Activated CD4-positive, alpha-beta T cell treated with anti-CD3 and anti-CD28 coated beads for 24 hours (primary cell): ENCODE measurements at regions not wholly inside any gene's neighbourhood (a gene's known extent, or its start where the extent isn't known, plus 50 kb on each side); places are given as distances from the start of the nearest gene placed in this dataset.

Experiments
- DNase-seq, 2 donors: peaks; one replicate each; pipeline ENCODE4 v3.0.0-alpha.2; 2020; ENCODE audit warnings: low read depth in 2 of 2

DNA sequence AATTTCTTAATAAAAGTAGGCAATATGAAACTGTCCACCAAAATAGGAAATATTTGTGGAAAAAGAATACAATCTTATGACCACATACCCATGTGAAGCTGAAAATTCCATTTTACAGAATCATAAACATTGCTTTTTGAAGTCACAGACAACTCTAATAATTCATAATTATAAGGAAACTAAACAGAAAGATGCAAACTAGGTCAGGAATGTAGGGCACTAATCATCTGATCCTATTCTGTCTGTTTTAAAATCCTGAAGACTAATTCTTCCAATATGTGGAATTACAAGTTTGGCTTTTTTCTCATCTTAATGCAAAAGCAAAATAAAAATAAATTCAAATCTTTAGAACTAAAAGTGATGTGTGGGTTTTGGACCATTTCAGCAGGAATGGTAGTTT, 528.6 kb downstream of the LTN1 start:
- no peak for DNase-seq

DNA sequence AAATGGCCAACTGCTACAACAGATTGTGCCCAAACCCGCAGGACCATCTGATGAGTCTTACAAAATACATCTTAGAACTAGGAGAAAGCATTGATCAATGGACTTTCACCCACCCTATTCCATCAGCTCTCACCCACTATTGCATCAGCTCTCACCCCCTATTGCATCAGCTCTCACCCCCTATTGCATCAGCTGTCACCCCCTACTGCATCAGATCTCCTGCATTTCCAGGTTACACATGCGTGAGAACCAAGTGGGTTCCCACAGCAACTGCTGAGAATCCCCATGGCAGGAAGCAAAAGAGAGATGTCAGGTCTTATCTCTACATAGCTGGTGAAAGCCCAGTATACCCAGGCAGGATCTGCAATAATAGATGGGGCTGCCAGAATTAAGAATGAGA, 533.5 kb downstream of the LTN1 start:
- no peak for DNase-seq

DNA sequence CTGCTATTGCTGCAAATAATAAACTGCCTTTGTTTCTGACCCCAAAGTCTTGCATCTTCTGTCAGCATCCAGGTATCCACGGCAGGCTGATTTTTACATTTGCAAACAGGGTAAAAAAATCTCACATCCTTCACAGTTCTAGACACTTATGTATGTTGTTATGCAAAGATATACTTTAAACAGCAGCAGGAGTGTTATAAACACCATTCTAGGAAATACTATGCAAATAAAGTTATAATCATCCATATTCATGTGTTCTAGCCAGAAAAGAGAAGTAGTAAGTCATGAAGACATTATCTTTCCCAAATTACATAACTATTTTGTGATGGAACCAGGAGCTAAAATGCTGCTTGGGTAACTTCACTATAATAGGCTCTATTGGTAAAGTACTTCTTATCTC, 534.2 kb downstream of the LTN1 start:
- DNase-seq, result no peak

DNA sequence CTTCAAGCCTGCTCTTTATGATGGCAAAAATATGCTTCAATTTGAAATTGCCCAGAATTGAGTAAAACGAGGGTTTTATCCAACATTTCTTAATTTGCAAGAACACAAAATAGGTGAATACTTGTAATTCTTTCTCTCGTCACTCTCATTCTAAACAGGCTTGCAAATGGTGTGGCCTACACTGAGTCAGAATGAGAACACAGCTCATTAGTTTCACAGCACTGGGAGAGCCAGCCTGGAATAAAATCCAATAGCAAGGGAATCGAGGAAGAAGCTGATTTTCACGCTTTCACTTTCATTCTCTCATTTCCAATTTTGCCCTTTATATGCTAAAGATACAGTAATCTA, 537.5 kb downstream of the LTN1 start:
- DNase-seq, result no peak

DNA sequence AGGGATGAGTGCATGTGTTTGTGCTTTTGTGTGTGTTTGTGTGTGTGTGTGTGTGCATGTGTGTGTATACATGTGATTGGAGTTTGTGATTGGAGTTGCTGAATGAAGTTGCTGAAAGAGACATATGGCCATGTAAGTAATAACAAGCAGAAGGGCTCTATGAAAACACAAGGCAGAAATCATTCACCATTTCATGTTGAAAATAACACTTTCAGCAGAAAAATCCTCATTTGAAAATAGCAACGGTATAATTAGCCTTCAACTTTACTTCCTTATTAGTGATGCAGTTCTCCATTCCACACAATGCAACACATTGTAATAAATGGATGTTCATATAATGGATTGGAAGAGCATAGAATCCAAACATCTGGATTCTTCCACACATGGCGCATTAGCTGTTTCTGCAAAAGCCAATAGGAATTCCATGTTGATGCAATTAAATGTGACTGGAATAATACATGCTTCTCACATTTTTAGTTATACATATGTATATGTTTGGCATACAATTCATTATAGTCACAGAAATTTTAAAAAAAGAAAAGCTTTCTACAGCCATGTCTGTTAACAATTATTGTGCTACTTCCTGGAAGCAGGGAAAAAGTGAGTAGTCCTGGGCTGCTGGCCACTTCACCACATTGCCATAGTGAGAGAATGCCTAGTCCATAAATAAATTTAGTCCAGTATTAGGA, 538.0 kb downstream of the LTN1 start:
- DNase-seq, result no peak

DNA sequence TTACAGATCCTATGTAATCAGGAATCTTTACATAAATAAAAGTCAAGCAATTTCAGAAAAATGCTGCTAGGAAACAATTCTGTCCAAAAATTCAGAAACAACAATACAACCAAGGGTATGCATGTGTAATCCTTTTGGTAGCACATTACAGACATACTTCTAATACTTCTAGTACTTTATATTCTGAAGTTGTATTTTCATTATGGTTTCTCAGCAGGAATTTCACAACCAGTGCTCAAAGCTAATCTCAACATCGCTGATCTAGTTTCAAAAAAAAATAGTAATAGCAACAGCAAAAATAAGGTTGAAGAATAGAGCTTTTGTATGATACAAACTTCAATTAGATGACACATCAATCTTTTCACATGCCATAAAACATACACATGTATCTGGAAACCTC, 545.2 kb downstream of the LTN1 start:
- no peak for DNase-seq

DNA sequence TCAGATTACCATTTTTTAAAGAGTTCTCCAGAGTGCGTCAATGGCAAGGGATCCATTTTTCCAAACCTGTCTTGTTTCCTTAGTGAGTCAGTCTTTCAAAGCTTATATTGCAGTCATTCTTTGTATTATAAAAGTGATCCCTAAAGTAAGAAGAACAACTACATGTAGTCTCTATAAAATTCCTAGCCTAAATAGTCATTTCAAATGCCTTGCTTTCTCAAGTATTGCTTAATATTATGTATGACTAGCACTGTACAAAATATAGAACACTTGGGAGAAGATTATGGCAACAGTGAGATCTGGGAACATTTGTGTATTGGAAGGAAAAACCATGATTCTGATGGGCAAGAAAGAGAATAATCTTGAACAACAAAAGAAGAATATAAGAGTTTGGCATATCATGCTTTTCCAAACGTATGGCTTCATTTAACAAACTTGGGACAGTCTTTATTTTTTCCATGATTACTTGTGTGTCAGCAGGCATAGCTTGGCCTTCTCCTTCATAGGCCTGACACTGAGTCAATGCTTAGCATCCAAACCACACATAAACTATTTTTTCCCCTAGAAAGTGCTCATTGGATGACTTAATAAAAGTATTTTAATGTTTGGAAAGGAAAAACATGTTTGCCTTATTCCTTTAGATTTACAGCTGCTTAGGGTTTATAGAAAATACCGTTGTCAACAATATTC, 547.4 kb downstream of the LTN1 start:
- no peak for DNase-seq

DNA sequence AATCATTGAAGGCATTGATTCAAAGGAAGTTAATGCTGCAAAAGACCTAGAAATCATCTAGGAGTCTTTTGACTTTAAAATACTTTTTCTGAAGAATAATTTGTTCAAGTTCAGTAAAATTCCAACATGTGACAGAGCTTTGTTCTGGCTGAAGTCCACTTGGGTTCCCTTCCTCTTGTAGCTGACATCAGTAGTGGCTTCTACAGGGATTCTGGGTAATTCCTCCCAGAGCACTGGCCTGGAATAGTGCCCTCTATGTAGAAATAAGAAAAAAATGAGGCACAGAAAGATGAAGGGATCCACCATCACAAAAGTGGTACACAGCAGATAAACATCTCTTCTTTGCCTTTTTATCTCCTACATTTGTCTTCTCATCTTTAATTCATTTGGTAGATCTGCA, 548.1 kb downstream of the LTN1 start:
- DNase-seq, result no peak

DNA sequence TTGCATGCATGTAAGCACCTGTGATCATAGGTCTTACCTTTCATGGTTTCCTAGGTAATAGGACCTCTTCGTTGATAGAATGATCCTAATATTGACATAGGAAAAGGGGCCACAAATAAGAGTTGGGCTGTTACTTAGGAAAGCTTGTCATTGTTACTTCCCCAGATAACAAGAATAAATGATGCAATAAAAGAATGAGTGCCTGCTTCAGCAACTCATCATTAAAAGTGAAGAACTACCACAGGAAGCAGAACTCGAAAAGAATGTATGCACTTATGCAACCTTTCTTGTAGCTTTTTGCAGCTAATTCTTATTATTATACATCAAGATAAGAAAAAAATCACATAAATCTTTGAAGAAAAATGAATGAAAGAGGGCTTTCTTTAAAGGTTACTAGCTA, 548.6 kb downstream of the LTN1 start:
- no peak for DNase-seq

DNA sequence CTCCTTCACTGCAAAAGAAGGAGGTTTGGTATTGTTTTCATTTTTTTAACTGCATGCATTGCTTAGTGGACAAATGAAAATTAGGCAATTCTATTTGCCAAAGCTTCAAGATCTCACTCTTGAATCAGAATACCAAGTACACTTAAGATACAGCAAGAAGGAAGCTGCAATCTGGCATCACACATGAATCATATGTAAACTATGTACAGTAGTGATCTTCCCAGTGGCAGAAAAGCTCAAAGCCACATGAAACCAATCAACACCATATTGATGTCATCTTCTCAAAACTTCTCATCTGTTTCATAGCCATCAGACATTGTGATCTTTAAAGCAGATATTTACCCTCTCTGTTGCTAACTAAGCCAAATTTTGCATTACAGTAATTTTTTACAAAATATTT, 550.1 kb downstream of the LTN1 start:
- DNase-seq, result no peak

DNA sequence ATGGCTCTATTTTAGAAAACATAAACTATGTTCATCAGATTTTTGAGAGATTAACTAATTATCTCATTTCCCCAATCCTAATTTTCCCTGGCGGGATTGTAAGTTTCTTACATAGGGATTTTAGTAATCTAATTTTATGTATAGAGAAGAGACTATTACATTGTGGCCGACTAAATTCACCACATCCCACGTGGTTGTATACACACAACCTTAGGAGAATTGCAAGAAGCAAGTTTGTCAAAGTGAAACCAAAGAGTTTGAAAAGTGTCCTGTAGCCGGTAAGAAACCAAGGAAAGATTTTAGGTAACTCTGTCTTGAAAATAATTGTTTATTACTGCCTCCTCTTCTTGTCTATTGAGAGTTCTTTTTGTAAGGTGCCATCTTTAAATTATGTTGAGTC, 550.6 kb downstream of the LTN1 start:
- DNase-seq, result no peak

DNA sequence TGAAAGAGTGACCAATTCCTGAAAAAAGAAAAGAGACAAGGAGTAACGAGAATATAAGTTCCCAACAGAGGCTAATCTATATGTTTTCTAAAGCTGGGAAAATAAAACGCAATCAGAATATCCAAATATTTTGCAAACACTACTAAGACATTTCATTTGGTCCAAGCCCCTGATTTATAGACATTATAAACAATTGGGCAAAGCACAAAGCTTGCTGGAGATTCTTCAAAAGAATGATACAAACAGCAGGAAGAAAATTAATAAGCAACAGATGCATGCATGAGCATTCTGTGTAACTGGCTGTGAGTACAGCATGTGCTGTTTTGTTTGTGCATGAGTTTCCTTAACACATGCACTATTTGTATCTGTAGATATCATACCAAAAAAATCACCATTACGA, 552.9 kb downstream of the LTN1 start:
- DNase-seq, result no peak

DNA sequence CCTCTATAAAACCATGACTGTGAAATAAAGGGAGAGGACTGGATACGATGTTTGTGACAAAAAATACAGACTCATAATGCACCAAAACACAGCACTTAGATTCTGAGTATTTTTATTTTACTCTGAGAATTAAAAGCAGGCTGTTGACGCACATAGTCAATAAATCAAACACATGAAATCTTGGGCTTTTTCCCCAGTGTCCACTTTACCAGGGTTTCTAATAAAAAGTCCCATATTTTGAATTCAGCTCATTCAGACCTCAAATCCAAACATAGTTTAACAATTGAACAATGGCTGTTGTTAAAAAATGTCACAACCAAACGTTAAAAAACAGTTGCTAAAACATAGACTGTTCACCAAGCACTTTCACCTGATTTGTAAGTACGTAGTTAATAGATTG, 553.4 kb downstream of the LTN1 start:
- no peak for DNase-seq

DNA sequence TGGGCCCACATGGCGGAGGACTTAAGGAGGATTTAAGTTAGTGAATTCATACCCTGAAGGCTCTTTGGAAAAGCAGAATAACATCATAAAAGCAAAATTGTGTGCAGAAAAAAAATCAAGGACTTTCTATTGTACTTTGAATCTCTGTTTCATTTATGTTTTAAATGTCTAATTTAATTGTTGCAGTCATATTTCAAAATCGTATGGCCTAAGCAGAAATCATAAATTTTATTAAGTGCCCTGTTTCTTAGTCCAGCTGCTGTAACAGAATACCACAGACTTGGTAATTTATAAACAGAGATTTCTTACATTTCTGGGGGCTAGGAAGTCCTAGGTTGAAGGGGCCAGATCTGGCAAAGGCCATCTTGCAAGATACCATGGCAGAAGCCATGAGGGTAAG, 555.6 kb downstream of the LTN1 start:
- DNase-seq, result no peak

DNA sequence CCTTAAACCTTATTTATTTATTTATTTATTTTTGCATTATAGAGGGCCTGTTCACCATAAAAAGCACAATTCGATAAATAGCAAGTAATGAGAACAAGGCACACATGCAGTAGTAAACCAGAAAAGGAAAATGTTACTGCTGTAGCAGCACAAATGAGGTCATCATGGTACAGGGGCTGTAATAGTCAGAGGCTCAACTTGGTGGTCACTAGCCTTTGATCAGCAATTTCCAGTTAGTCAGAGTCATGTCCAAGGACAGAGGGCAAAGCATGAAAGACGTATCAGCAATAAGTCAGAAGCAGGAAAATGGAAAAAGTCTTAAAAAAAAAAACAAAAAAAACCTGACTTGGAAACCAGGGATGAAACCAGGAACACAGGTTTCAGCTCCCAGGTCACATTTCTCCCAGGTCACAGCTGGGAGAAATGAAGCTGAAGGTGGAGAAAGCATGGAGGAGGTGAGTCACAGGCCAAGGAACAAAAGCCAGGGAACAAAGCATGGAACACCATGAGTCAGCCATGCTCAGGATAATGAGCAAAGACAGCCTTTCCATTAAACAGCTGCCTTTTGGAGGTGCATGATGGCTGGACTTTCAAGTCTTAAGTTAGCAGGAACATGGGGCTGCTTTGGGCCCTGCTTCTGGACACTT, 556.3 kb downstream of the LTN1 start:
- no peak for DNase-seq

DNA sequence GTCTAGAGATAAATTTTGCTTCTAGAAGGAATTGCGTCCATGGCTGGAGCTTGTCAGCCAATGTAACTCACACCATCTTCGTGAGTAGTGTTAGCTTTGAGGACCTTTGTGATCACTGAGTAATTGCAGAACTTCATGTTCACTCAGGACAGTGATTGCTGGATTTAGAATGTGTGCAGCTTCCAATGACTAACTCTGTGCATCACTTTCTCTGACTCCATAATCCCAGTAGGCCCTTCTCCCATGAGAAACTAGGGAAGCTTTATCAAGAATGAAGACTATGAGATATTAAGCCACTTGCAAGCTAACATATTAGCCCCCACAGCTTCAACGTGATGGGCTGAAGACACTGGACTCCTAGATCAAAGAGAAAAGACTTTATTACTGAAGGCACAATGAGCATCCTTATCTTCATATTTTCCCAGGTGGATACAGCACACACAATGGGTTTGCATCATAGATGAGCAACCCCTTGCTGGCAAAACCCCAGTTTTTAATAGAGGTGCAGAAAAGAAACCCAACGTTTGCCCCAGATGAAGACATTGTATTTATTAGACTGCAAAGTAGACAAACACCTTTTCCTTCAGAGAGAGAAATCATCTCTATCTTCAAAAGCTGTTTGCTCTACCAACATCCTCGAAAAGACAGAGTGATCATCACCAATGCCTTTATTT, 561.0 kb downstream of the LTN1 start:
- no peak for DNase-seq

DNA sequence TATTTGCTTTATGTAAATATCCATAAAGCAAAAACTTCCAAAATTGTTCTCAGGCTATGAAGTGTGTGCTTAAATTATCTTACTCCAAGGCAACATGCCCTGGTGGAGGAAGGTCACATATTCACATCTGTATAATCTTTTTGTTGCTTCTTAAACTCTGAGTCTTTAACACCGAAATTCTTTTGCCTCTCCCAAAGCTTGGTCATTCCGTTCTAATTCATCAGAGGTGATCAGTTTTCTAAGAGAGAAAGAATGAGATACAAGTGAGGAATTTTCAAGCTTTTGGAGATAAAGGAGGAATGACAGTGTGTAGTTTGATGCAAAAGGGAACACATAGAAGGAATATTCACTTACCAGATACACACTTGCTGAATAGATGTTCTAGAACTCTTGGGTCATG, 561.7 kb downstream of the LTN1 start:
- DNase-seq, result no peak

DNA sequence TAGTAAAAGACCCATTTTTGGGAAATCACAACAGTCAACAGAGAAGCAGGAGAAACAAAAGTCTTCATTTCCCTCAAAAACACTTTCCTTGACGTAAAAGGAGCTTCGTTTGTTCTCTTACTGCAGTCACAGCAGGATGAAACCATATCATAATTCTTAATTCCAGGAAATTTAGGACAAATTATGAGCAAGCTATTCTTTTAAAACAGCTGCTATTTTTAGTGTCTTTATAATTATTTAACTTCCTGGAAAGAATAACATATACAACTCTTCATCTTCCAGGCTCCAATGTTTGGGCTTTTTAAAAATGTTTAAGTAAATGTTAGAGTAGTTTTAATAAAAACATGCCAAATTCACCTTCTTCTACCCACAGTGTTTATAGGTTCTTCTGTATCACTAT, 563.5 kb downstream of the LTN1 start:
- no peak for DNase-seq

DNA sequence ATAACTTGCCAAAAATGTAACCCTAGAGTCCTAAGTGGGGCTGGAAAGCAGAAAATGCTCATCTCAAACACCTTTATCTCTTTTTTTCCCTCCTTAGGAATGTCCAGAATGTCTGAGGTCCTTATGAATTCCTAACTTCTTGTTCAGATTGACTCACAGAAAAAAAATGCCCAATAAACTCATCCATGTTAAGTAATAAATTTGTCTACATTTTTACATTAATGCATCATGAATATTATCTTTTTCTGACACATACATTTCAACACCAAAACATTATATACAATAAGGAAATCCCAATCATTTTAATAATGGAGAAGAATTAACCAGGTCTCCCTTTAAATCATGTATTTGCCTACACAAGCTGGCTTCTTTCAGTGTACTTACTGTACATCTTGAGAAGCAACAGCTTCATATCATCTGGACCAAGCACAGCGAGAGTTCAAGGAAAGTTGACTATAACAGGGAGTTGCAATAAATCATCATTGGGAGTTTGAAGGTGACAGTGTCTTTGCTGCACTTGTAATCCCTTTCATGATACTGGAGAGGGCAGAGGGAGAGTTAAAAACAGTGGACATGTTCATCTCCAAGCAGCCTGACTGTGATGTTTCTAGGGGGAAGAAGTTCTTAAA, 565.2 kb downstream of the LTN1 start:
- no peak for DNase-seq

DNA sequence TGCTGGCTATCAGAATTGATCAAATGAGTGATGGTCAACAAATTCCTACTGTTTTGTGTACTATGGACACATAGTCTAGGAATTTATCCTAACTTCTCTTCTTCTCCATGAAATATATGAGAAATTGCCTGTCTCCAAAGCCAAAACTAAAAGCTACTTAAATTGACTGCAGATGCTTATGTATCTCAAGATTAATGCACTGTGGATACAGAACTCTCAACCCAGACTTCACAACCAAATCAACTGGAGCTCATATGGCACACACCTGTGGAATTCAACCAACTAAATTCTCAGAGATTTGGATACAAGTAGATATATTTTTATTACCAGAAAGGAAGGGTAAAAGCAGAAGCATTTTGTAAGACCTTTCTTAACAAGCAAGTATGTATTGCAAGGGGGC, 566.1 kb downstream of the LTN1 start:
- no peak for DNase-seq

DNA sequence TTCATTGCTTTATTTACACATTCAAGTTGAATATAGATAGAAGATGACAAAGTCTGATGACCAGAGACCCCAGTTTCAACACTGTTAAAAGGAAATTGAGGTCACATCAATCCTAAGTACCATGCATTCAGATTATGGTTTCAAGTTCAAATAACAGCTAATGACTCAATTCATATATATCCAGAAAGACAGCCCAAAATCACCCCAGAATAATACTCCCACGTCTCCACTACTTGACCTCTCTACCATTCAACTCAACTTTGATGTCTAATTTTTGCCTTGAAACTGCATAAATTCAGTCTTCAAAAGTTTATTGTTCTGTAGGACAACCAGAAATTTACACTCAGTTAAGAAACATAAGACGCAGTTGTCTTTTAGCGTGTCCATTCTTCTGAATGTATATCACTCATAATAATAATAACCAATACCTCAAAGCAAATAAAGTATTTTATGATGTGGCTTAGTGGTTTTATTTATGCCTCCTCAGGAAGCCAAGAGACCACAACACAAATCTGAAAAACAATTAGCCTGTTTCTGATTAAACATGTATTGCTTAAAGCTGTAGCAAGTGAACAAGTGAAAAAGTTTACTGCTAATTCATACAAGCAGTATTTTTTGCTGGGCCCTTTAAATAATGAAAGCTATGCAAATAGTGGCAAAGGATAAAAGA, 569.0 kb downstream of the LTN1 start:
- no peak for DNase-seq
